ENCODE measurements at regions not wholly inside any gene's neighbourhood (a gene's known extent, or its start where the extent isn't known, plus 50 kb on each side); places are given as distances from the start of the nearest gene placed in this dataset.

GRCh38 chr21:20249401-20249800 lies 748.8 kb upstream of the NCAM2 start:
- Mint-ChIP-seq H3K4me3 (no peak overlapping the region), H3K36me3 (ENCODE audit: low read depth) (no peaks in the 10 kb centered on the region), H3K27me3 (no peaks in the 10 kb centered on the region), H3K9me3 (no peaks in the 10 kb centered on the region), H3K4me1 (ENCODE audit: low read depth) (no peaks in the 10 kb centered on the region), H3K27ac (no peak overlapping the region)
- DNase-seq (no peak), ATAC-seq (no peak)
- POLR2A ChIA-PET = no interaction called here
- intact Hi-C loops (cut with micrococcal nuclease) = no loop called here
- CTCF ChIA-PET = no interaction called here
- TF ChIP-seq, protein P1, sequence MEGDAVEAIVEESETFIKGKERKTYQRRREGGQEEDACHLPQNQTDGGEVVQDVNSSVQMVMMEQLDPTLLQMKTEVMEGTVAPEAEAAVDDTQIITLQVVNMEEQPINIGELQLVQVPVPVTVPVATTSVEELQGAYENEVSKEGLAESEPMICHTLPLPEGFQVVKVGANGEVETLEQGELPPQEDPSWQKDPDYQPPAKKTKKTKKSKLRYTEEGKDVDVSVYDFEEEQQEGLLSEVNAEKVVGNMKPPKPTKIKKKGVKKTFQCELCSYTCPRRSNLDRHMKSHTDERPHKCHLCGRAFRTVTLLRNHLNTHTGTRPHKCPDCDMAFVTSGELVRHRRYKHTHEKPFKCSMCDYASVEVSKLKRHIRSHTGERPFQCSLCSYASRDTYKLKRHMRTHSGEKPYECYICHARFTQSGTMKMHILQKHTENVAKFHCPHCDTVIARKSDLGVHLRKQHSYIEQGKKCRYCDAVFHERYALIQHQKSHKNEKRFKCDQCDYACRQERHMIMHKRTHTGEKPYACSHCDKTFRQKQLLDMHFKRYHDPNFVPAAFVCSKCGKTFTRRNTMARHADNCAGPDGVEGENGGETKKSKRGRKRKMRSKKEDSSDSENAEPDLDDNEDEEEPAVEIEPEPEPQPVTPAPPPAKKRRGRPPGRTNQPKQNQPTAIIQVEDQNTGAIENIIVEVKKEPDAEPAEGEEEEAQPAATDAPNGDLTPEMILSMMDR (IDR thresholded peaks at IDR 0.05) = no peak

DNA sequence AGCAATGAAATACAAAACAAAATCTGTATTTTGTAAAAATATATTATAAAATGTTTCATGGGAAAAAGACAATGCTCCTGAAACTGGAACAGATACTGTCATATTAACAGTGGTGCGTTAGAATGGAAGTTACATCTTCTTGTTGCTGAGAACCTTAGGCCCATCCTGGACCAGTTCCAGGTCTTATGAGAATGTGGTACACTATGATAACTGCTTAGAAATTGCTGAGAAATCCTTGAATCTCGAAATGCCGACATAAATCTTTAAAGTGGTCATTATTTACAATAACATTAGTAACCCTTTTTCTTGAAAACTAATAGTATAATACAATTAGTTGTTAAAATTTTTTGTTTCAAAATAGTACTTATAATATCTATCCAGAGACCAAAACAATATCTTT lies 747.9 kb upstream of the NCAM2 start:
- DNase-seq (no peak), ATAC-seq (no peak)
- Mint-ChIP-seq H3K27me3 (no peaks in the 10 kb centered on the region), H3K4me1 (ENCODE audit: low read depth) (no peaks in the 10 kb centered on the region), H3K9me3 (peaks cover 2% of the 10 kb centered on the region), H3K4me3 (no peak overlapping the region), H3K36me3 (ENCODE audit: low read depth) (no peaks in the 10 kb centered on the region), H3K27ac (no peak overlapping the region)
- TF ChIP-seq, protein P1 (IDR thresholded peaks at IDR 0.05) = no peak
- ChIA-PET POLR2A (no interaction called here), CTCF (no interaction called here)
- intact Hi-C loops (cut with micrococcal nuclease) = no loop called here

- TF ChIP-seq, protein P1 (IDR thresholded peaks at IDR 0.05) = no peak
- POLR2A ChIA-PET = no interaction called here
- intact Hi-C loops (cut with micrococcal nuclease) = no loop called here
- Mint-ChIP-seq H3K36me3 (ENCODE audit: low read depth) (no peaks in the 10 kb centered on the region), H3K4me3 (no peak overlapping the region), H3K4me1 (ENCODE audit: low read depth) (no peaks in the 10 kb centered on the region), H3K27ac (no peak overlapping the region), H3K9me3 (peaks cover 2% of the 10 kb centered on the region), H3K27me3 (no peaks in the 10 kb centered on the region)
- CTCF ChIA-PET = no interaction called here
- ATAC-seq = no peak
- DNase-seq = no peak
Measured at GRCh38 chr21:20253261-20253660, 744.9 kb upstream of the NCAM2 start.

DNA sequence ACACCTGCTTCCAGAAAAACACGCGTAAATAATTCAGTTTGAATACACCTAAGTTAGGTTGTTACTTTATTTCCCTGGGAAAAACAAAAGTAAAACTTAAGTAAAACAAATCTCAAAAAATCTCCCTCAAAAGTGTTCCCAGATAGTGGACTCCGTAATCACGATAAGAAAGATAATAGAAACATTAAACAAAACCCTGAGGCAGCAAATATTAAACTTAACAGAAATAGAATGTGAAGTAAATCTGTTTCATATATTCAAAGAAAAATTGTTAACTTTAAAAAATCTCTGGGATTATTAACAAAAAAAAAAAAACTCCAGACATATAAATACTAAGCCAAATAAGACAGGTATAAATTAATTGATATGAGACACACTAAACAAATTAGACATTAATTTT lies 743.2 kb upstream of the NCAM2 start:
- H3K4me3 Mint-ChIP-seq = no peak overlapping the region
- H3K27ac Mint-ChIP-seq = no peak overlapping the region
- CTCF ChIA-PET = no interaction called here
- H3K27me3 Mint-ChIP-seq = no peaks in the 10 kb centered on the region
- H3K9me3 Mint-ChIP-seq = peaks cover 3% of the 10 kb centered on the region
- intact Hi-C loops (cut with micrococcal nuclease) = no loop called here
- no peak for ATAC-seq
- no peaks in the 10 kb centered on the region for H3K36me3 Mint-ChIP-seq (ENCODE audit: low read depth)
- POLR2A ChIA-PET = no interaction called here
- no peak for DNase-seq
- TF ChIP-seq, protein P1 (IDR thresholded peaks at IDR 0.05) = no peak
- no peaks in the 10 kb centered on the region for H3K4me1 Mint-ChIP-seq (ENCODE audit: low read depth)

DNA sequence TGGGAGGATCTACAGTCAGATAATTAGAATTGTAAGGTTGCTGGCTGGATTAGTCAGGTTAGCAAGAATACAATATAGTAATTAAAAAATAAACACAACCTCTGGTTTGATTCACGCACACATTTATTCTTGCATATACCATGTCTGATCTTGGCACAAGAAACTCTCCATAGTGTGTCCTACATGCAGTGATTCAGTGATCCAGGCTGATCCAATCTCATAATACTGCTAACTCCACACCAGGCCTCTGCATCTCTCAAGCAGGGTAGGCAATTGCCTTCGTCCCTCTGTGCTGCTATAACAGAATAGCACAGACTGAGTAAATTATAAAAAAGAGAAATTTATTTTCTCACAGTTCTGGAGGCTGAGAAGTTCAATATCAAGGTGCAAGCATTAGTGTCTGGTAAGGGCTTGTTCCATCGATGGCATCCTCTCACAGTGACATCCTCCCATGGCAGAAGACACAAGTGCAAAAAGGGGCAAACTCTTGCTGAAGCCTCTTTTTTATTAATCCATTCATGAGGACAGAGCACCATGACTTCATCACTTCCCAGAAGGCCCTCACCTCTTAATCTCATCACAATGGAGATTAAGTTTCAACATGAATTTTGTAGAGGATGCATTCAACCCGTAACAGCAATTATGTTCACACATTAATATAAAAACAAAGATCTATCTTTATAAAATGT lies 741.0 kb upstream of the NCAM2 start:
- Mint-ChIP-seq H3K9me3 (peaks cover 3% of the 10 kb centered on the region), H3K4me1 (ENCODE audit: low read depth) (no peaks in the 10 kb centered on the region), H3K36me3 (ENCODE audit: low read depth) (no peaks in the 10 kb centered on the region), H3K27me3 (no peaks in the 10 kb centered on the region), H3K27ac (no peak overlapping the region), H3K4me3 (no peak overlapping the region)
- CTCF ChIA-PET = no interaction called here
- no peak for DNase-seq
- TF ChIP-seq, protein P1 (IDR thresholded peaks at IDR 0.05) = no peak
- POLR2A ChIA-PET = no interaction called here
- intact Hi-C loops (cut with micrococcal nuclease) = no loop called here
- no peak for ATAC-seq
